Neural progenitor cell (in vitro differentiated cells): ENCODE measurements at regions not wholly inside any gene's neighbourhood (a gene's known extent, or its start where the extent isn't known, plus 50 kb on each side); places are given as distances from the start of the nearest gene placed in this dataset.

Experiments used
- DNase-seq: peaks from one replicate; pipeline ENCODE4 v3.0.0-alpha.2; 2016; ENCODE audit warnings: low spot score
- H2AFZ ChIP-seq: fragments of 200-600 bp; sonication (generic); replicated peaks from 2 replicates; pipeline ENCODE4 v1.6.1; 2016; ENCODE audit warnings: antibody characterized with exemption
- H3F3A ChIP-seq: fragments of 200-600 bp; sonication (generic); 2 replicates; pipeline ENCODE4 v1.6.1; 2016; ENCODE audit warnings: antibody characterized with exemption, low read depth
- H3K27ac ChIP-seq: fragments of 200-600 bp; sonication (generic); 2 replicates; pipeline ENCODE4 v1.5.1; 2016; ENCODE audit warnings: mild to moderate bottlenecking
- H3K27me3 ChIP-seq: fragments of 200-600 bp; sonication (generic); 2 replicates; pipeline ENCODE4 v1.6.1; 2016; ENCODE audit warnings: mild to moderate bottlenecking, moderate library complexity
- H3K36me3 ChIP-seq: fragments of 200-600 bp; sonication (generic); 2 replicates; pipeline ENCODE4 v1.5.1; 2016
- H3K4me1 ChIP-seq: fragments of 200-600 bp; sonication (generic); 2 replicates; pipeline ENCODE4 v1.6.1; 2016; ENCODE audit warnings: mixed run types
- H3K4me2 ChIP-seq: fragments of 200-600 bp; sonication (generic); 2 replicates; pipeline ENCODE4 v1.6.1; 2016
- H3K4me3 ChIP-seq: fragments of 200-600 bp; sonication (generic); 2 replicates; pipeline ENCODE4 v1.5.1; 2016
- H3K79me2 ChIP-seq: fragments of 200-600 bp; sonication (generic); 2 replicates; pipeline ENCODE4 v1.6.1; 2016; ENCODE audit warnings: low read depth
- H3K9ac ChIP-seq: fragments of 200-600 bp; sonication (generic); 2 replicates; pipeline ENCODE4 v1.6.1; 2016
- H3K9me3 ChIP-seq: fragments of 200-600 bp; sonication (generic); 2 replicates; pipeline ENCODE4 v1.5.1; 2016; ENCODE audit warnings: low read depth
- H4K20me1 ChIP-seq: fragments of 200-600 bp; sonication (generic); 2 replicates; pipeline ENCODE4 v1.6.1; 2016; ENCODE audit warnings: low read depth
- H3K27ac Mint-ChIP-seq: 3 replicates; pipeline ENCODE4 v1.8.0; 2021; ENCODE audit warnings: mixed read lengths
- H3K27me3 Mint-ChIP-seq: 2 replicates; pipeline ENCODE4 v1.8.0; 2022; ENCODE audit warnings: low read depth, mild to moderate bottlenecking, inconsistent platforms, moderate library complexity, mixed read lengths; ENCODE audit not compliant: insufficient read depth
- H3K36me3 Mint-ChIP-seq: 3 replicates; pipeline ENCODE4 v1.8.0; 2021; ENCODE audit warnings: mixed read lengths
- H3K4me1 Mint-ChIP-seq: 3 replicates; pipeline ENCODE4 v1.8.0; 2021; ENCODE audit warnings: mixed read lengths
- H3K4me3 Mint-ChIP-seq: 3 replicates; pipeline ENCODE4 v1.8.0; 2021; ENCODE audit warnings: mild to moderate bottlenecking, moderate library complexity, mixed read lengths
- H3K9me3 Mint-ChIP-seq: 3 replicates; pipeline ENCODE4 v1.8.0; 2020; ENCODE audit warnings: mixed read lengths
- EZH2 ChIP-seq: fragments of 200-600 bp; sonication (generic); IDR thresholded peaks from 2 replicates; pipeline ENCODE4 v1.6.1; 2017; ENCODE audit warnings: antibody characterized with exemption, mild to moderate bottlenecking, moderate library complexity
- EZH2phosphoT487 ChIP-seq: fragments of 200-600 bp; sonication (generic); IDR thresholded peaks from 2 replicates; pipeline ENCODE4 v1.6.1; 2017; ENCODE audit warnings: antibody characterized with exemption
- TF ChIP-seq, protein P1 (sequence below): fragments of 200-600 bp; sonication (generic); IDR thresholded peaks from 2 replicates; pipeline ENCODE4 v1.5.1; 2017; ENCODE audit warnings: antibody characterized with exemption, mild to moderate bottlenecking

- Mint-ChIP-seq H3K36me3 (no peaks in the 10 kb centered on the region), H3K27ac (no peak overlapping the region), H3K4me1 (peaks cover 4% of the 10 kb centered on the region), H3K9me3 (peaks cover 3% of the 10 kb centered on the region), H3K27me3 (peaks cover 4% of the 10 kb centered on the region), H3K4me3 (no peak overlapping the region)
- Histone ChIP-seq H3K79me2 (no peaks in the 10 kb centered on the region), H3K4me2 (no peak overlapping the region), H2AFZ (no peak overlapping the region), H3F3A (no peaks in the 10 kb centered on the region), H3K4me1 (no peaks in the 10 kb centered on the region), H3K4me3 (no peak overlapping the region), H3K27ac (no peak overlapping the region), H3K9me3 (no peaks in the 10 kb centered on the region), H3K9ac (no peak overlapping the region), H4K20me1 (no peaks in the 10 kb centered on the region), H3K36me3 (no peaks in the 10 kb centered on the region), H3K27me3 (no peaks in the 10 kb centered on the region)
- TF ChIP-seq, protein P1, sequence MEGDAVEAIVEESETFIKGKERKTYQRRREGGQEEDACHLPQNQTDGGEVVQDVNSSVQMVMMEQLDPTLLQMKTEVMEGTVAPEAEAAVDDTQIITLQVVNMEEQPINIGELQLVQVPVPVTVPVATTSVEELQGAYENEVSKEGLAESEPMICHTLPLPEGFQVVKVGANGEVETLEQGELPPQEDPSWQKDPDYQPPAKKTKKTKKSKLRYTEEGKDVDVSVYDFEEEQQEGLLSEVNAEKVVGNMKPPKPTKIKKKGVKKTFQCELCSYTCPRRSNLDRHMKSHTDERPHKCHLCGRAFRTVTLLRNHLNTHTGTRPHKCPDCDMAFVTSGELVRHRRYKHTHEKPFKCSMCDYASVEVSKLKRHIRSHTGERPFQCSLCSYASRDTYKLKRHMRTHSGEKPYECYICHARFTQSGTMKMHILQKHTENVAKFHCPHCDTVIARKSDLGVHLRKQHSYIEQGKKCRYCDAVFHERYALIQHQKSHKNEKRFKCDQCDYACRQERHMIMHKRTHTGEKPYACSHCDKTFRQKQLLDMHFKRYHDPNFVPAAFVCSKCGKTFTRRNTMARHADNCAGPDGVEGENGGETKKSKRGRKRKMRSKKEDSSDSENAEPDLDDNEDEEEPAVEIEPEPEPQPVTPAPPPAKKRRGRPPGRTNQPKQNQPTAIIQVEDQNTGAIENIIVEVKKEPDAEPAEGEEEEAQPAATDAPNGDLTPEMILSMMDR, result no peak
- TF ChIP-seq EZH2phosphoT487 (no peak), EZH2 (no peak)
- no peak for DNase-seq
Observed at GRCh38 chr18:73879766-73880165, 267.9 kb downstream of the FBXO15 start.

GRCh38 chr18:73879328-73879727 lies 268.3 kb downstream of the FBXO15 start:
- no peak overlapping the region for H3K4me3 ChIP-seq
- Mint-ChIP-seq H3K4me1 (peaks cover 4% of the 10 kb centered on the region), H3K9me3 (peaks cover 3% of the 10 kb centered on the region), H3K36me3 (no peaks in the 10 kb centered on the region), H3K4me3 (no peak overlapping the region), H3K27ac (no peak overlapping the region), H3K27me3 (peaks cover 4% of the 10 kb centered on the region)
- H3K36me3 ChIP-seq, result no peaks in the 10 kb centered on the region
- no peaks in the 10 kb centered on the region for H3K4me1 ChIP-seq
- no peak for DNase-seq
- TF ChIP-seq, protein P1, result no peak
- TF ChIP-seq EZH2phosphoT487 (no peak), EZH2 (no peak)
- no peaks in the 10 kb centered on the region for H3K79me2 ChIP-seq
- no peak overlapping the region for H3K27ac ChIP-seq
- no peaks in the 10 kb centered on the region for H3F3A ChIP-seq
- H4K20me1 ChIP-seq, result no peaks in the 10 kb centered on the region
- H3K4me2 ChIP-seq, result no peak overlapping the region
- H3K27me3 ChIP-seq, result no peaks in the 10 kb centered on the region
- no peaks in the 10 kb centered on the region for H3K9me3 ChIP-seq
- H2AFZ ChIP-seq, result no peak overlapping the region
- no peak overlapping the region for H3K9ac ChIP-seq

- H3K4me1 Mint-ChIP-seq, result no peaks in the 10 kb centered on the region
- Histone ChIP-seq H3K36me3 (no peaks in the 10 kb centered on the region), H3K9me3 (no peaks in the 10 kb centered on the region), H3K27ac (no peak overlapping the region), H3K79me2 (no peaks in the 10 kb centered on the region), H3K27me3 (no peaks in the 10 kb centered on the region), H3K4me2 (no peak overlapping the region), H3K4me3 (no peak overlapping the region), H4K20me1 (no peaks in the 10 kb centered on the region), H2AFZ (no peak overlapping the region), H3K9ac (no peak overlapping the region), H3K4me1 (no peaks in the 10 kb centered on the region), H3F3A (no peaks in the 10 kb centered on the region)
- H3K36me3 Mint-ChIP-seq, result no peaks in the 10 kb centered on the region
- no peak overlapping the region for H3K27ac Mint-ChIP-seq
- H3K27me3 Mint-ChIP-seq, result peaks cover 2% of the 10 kb centered on the region
- H3K9me3 Mint-ChIP-seq, result peaks cover 2% of the 10 kb centered on the region
- TF ChIP-seq, protein P1, result no peak
- TF ChIP-seq EZH2 (no peak), EZH2phosphoT487 (no peak)
- no peak overlapping the region for H3K4me3 Mint-ChIP-seq
- no peak for DNase-seq
Observed at GRCh38 chr18:73869182-73869581, 278.5 kb downstream of the FBXO15 start.
